Loucy (cell line): ENCODE measurements at regions not wholly inside any gene's neighbourhood (a gene's known extent, or its start where the extent isn't known, plus 50 kb on each side); places are given as distances from the start of the nearest gene placed in this dataset.

Experiments
- CTCF ChIP-seq: fragments of 200-600 bp; sonication (generic); conservative IDR thresholded peaks from 2 replicates; pipeline ENCODE4 v1.5.1; 2014; ENCODE audit warnings: mild to moderate bottlenecking, antibody characterized with exemption, low read length
- EZH2phosphoT487 ChIP-seq: fragments of 200-600 bp; IDR thresholded peaks from 2 replicates; pipeline ENCODE4 v1.6.1; 2018; ENCODE audit warnings: antibody characterized with exemption, mild to moderate bottlenecking, moderate library complexity, borderline replicate concordance

- TF ChIP-seq CTCF (no peak), EZH2phosphoT487 (no peak)
Observed at GRCh38 chr5:18534119-18534518, 899.9 kb downstream of the TAF11L14 start.
